GM12878 (cell line): ENCODE measurements at regions not wholly inside any gene's neighbourhood (a gene's known extent, or its start where the extent isn't known, plus 50 kb on each side); places are given as distances from the start of the nearest gene placed in this dataset.

Experiments used
- CEBPB ChIP-seq, 2 experiments: fragments of 150-350 bp in 1 of 2; IDR thresholded peaks; 2 replicates each; pipeline ENCODE4 v1.6.1; 2012 to 2014; ENCODE audit warnings: low read depth in 2 of 2, low read length in 2 of 2, borderline replicate concordance in 1 of 2, inconsistent platforms in 1 of 2
- EZH2 ChIP-seq: IDR thresholded peaks from 2 replicates; pipeline ENCODE4 v1.6.1; 2012; ENCODE audit warnings: low read depth, mild to moderate bottlenecking, control low read depth, inconsistent platforms, low read length, borderline replicate concordance; ENCODE audit not compliant: control insufficient read depth
- HCFC1 ChIP-seq: fragments of 150-350 bp; IDR thresholded peaks from 2 replicates; pipeline ENCODE4 v1.6.1; 2014; ENCODE audit warnings: low read length
- KLF5 ChIP-seq: fragments of 450-650 bp; IDR thresholded peaks from 2 replicates; pipeline ENCODE4 v1.6.1; 2014; ENCODE audit warnings: mild to moderate bottlenecking; ENCODE audit not compliant: partially characterized antibody
- PAX8 ChIP-seq: fragments of 450-650 bp; IDR thresholded peaks from 2 replicates; pipeline ENCODE4 v1.6.1; 2017; ENCODE audit warnings: mild to moderate bottlenecking, moderate library complexity
- RAD21 ChIP-seq: IDR thresholded peaks from 2 replicates; pipeline ENCODE4 v1.6.1; 2011; ENCODE audit warnings: mild to moderate bottlenecking, low read depth, low read length, moderate library complexity; ENCODE audit not compliant: insufficient read depth
- SIN3A ChIP-seq: IDR thresholded peaks from 2 replicates; pipeline ENCODE4 v1.6.1; 2012; ENCODE audit warnings: low read depth, low read length, improper control_type of control experiment
- SRF ChIP-seq, 2 experiments: IDR thresholded peaks; 2 replicates each; pipeline ENCODE4 v1.6.1; 2011; ENCODE audit warnings: low read depth in 2 of 2, low read length in 2 of 2, mild to moderate bottlenecking in 1 of 2, moderate library complexity in 1 of 2
- TAF1 ChIP-seq: IDR thresholded peaks from 2 replicates; pipeline ENCODE4 v1.6.1; 2011; ENCODE audit warnings: mild to moderate bottlenecking, low read depth, low read length, borderline replicate concordance
- TARDBP ChIP-seq: IDR thresholded peaks from 2 replicates; pipeline ENCODE4 v1.6.1; 2016; ENCODE audit warnings: borderline replicate concordance
- TF ChIP-seq, protein P1 (sequence below), 3 experiments: IDR thresholded peaks in 2 of 3; conservative IDR thresholded peaks in 1 of 3; 2 replicates each; pipeline ENCODE4 v1.5.1; 2011; ENCODE audit warnings: low read depth in 3 of 3, low read length in 3 of 3, mild to moderate bottlenecking in 3 of 3, control low read depth in 2 of 3, moderate library complexity in 2 of 3, inconsistent platforms in 1 of 3, mixed read lengths in 1 of 3; ENCODE audit not compliant: control insufficient read depth in 2 of 3, insufficient read depth in 1 of 3; ENCODE audit errors: extremely low read depth in 1 of 3

GRCh38 chr6:22017272-22017671, 279.6 kb downstream of the PRL start:
- TF ChIP-seq PAX8 (no peak), TAF1 (no peak), SRF (IDR thresholded peaks at IDR 0.05; ENCODE audit: low read depth in 2 of 2, low read length in 2 of 2) (no peak), EZH2 (no peak), SIN3A (no peak), CEBPB (IDR thresholded peaks at IDR 0.05; ENCODE audit: borderline replicate concordance in 1 of 2, low read depth in 2 of 2, low read length in 2 of 2) (no peak), TARDBP (no peak), RAD21 (no peak), KLF5 (no peak), HCFC1 (no peak)
- TF ChIP-seq, protein P1, sequence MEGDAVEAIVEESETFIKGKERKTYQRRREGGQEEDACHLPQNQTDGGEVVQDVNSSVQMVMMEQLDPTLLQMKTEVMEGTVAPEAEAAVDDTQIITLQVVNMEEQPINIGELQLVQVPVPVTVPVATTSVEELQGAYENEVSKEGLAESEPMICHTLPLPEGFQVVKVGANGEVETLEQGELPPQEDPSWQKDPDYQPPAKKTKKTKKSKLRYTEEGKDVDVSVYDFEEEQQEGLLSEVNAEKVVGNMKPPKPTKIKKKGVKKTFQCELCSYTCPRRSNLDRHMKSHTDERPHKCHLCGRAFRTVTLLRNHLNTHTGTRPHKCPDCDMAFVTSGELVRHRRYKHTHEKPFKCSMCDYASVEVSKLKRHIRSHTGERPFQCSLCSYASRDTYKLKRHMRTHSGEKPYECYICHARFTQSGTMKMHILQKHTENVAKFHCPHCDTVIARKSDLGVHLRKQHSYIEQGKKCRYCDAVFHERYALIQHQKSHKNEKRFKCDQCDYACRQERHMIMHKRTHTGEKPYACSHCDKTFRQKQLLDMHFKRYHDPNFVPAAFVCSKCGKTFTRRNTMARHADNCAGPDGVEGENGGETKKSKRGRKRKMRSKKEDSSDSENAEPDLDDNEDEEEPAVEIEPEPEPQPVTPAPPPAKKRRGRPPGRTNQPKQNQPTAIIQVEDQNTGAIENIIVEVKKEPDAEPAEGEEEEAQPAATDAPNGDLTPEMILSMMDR (IDR thresholded peaks at IDR 0.05 in 2 of 3, conservative IDR thresholded peaks at IDR 0.05 in 1 of 3; ENCODE audit: control insufficient read depth in 2 of 3, extremely low read depth in 1 of 3, insufficient read depth in 1 of 3, low read depth in 3 of 3, low read length in 3 of 3): no peak
